ENCODE measurements at regions not wholly inside any gene's neighbourhood (a gene's known extent, or its start where the extent isn't known, plus 50 kb on each side); places are given as distances from the start of the nearest gene placed in this dataset.

- no peak overlapping the region for H3K4me3 ChIP-seq (ENCODE audit: low read length)
Measured at GRCh38 chr3:118468801-118469200, 565.8 kb downstream of the IGSF11 start.

GRCh38 chr3:118472586-118472985 lies 562.1 kb downstream of the IGSF11 start:
- Histone ChIP-seq H3K36me3 (ENCODE audit: control insufficient read depth, insufficient read depth, low read length) (no peaks in the 10 kb centered on the region), H3K4me1 (ENCODE audit: control insufficient read depth, insufficient read depth, low read length) (no peaks in the 10 kb centered on the region), H3K27me3 (ENCODE audit: control insufficient read depth, insufficient read depth, low read length) (no peaks in the 10 kb centered on the region), H3K4me3 (ENCODE audit: low read length) (no peak overlapping the region), H3K9ac (ENCODE audit: low read length) (no peak overlapping the region), H3K9me3 (ENCODE audit: control insufficient read depth, low read length) (no peaks in the 10 kb centered on the region)

More at GRCh38 chr3:118468801-118469200, 565.8 kb downstream of the IGSF11 start:
- no peaks in the 10 kb centered on the region for H3K9me3 ChIP-seq (ENCODE audit: control insufficient read depth, low read length)
- no peak overlapping the region for H3K9ac ChIP-seq (ENCODE audit: low read length)
- no peaks in the 10 kb centered on the region for H3K4me1 ChIP-seq (ENCODE audit: control insufficient read depth, insufficient read depth, low read length)
- no peaks in the 10 kb centered on the region for H3K36me3 ChIP-seq (ENCODE audit: control insufficient read depth, insufficient read depth, low read length)
- H3K27me3 ChIP-seq (ENCODE audit: control insufficient read depth, insufficient read depth, low read length), result no peaks in the 10 kb centered on the region

GRCh38 chr3:118473343-118473742 lies 561.3 kb downstream of the IGSF11 start:
- no peak overlapping the region for H3K4me3 ChIP-seq (ENCODE audit: low read length)
- no peaks in the 10 kb centered on the region for H3K4me1 ChIP-seq (ENCODE audit: control insufficient read depth, insufficient read depth, low read length)
- H3K36me3 ChIP-seq (ENCODE audit: control insufficient read depth, insufficient read depth, low read length), result no peaks in the 10 kb centered on the region
- H3K27me3 ChIP-seq (ENCODE audit: control insufficient read depth, insufficient read depth, low read length), result no peaks in the 10 kb centered on the region
- no peaks in the 10 kb centered on the region for H3K9me3 ChIP-seq (ENCODE audit: control insufficient read depth, low read length)
- no peak overlapping the region for H3K9ac ChIP-seq (ENCODE audit: low read length)

- no peak overlapping the region for H3K9ac ChIP-seq (ENCODE audit: low read length)
- no peaks in the 10 kb centered on the region for H3K36me3 ChIP-seq (ENCODE audit: control insufficient read depth, insufficient read depth, low read length)
- no peak overlapping the region for H3K4me3 ChIP-seq (ENCODE audit: low read length)
- H3K27me3 ChIP-seq (ENCODE audit: control insufficient read depth, insufficient read depth, low read length), result no peaks in the 10 kb centered on the region
- no peaks in the 10 kb centered on the region for H3K4me1 ChIP-seq (ENCODE audit: control insufficient read depth, insufficient read depth, low read length)
- H3K9me3 ChIP-seq (ENCODE audit: control insufficient read depth, low read length), result no peaks in the 10 kb centered on the region
Measured at GRCh38 chr3:118476885-118477618, 557.6 kb downstream of the IGSF11 start.

GRCh38 chr3:118477768-118478167 lies 556.9 kb downstream of the IGSF11 start:
- no peak overlapping the region for H3K4me3 ChIP-seq (ENCODE audit: low read length)
- no peaks in the 10 kb centered on the region for H3K36me3 ChIP-seq (ENCODE audit: control insufficient read depth, insufficient read depth, low read length)
- no peaks in the 10 kb centered on the region for H3K4me1 ChIP-seq (ENCODE audit: control insufficient read depth, insufficient read depth, low read length)
- no peak overlapping the region for H3K9ac ChIP-seq (ENCODE audit: low read length)
- no peaks in the 10 kb centered on the region for H3K27me3 ChIP-seq (ENCODE audit: control insufficient read depth, insufficient read depth, low read length)
- no peaks in the 10 kb centered on the region for H3K9me3 ChIP-seq (ENCODE audit: control insufficient read depth, low read length)

GRCh38 chr3:118478706-118479276 lies 555.9 kb downstream of the IGSF11 start:
- Histone ChIP-seq H3K9ac (ENCODE audit: low read length) (no peak overlapping the region), H3K27me3 (ENCODE audit: control insufficient read depth, insufficient read depth, low read length) (no peaks in the 10 kb centered on the region), H3K9me3 (ENCODE audit: control insufficient read depth, low read length) (no peaks in the 10 kb centered on the region), H3K36me3 (ENCODE audit: control insufficient read depth, insufficient read depth, low read length) (no peaks in the 10 kb centered on the region), H3K4me1 (ENCODE audit: control insufficient read depth, insufficient read depth, low read length) (no peaks in the 10 kb centered on the region), H3K4me3 (ENCODE audit: low read length) (no peak overlapping the region)

GRCh38 chr3:118479376-118479775 lies 555.3 kb downstream of the IGSF11 start:
- no peaks in the 10 kb centered on the region for H3K9me3 ChIP-seq (ENCODE audit: control insufficient read depth, low read length)
- H3K9ac ChIP-seq (ENCODE audit: low read length), result no peak overlapping the region
- H3K4me1 ChIP-seq (ENCODE audit: control insufficient read depth, insufficient read depth, low read length), result no peaks in the 10 kb centered on the region
- H3K36me3 ChIP-seq (ENCODE audit: control insufficient read depth, insufficient read depth, low read length), result no peaks in the 10 kb centered on the region
- H3K27me3 ChIP-seq (ENCODE audit: control insufficient read depth, insufficient read depth, low read length), result no peaks in the 10 kb centered on the region
- H3K4me3 ChIP-seq (ENCODE audit: low read length), result no peak overlapping the region

GRCh38 chr3:118480101-118480860 lies 554.4 kb downstream of the IGSF11 start:
- Histone ChIP-seq H3K9me3 (ENCODE audit: control insufficient read depth, low read length) (no peaks in the 10 kb centered on the region), H3K4me1 (ENCODE audit: control insufficient read depth, insufficient read depth, low read length) (no peaks in the 10 kb centered on the region), H3K4me3 (ENCODE audit: low read length) (no peak overlapping the region)

GRCh38 chr3:118485693-118486092 lies 549.0 kb downstream of the IGSF11 start:
- Histone ChIP-seq H3K27me3 (ENCODE audit: control insufficient read depth, insufficient read depth, low read length) (no peaks in the 10 kb centered on the region), H3K4me3 (ENCODE audit: low read length) (no peak overlapping the region), H3K4me1 (ENCODE audit: control insufficient read depth, insufficient read depth, low read length) (no peaks in the 10 kb centered on the region), H3K36me3 (ENCODE audit: control insufficient read depth, insufficient read depth, low read length) (no peaks in the 10 kb centered on the region), H3K9me3 (ENCODE audit: control insufficient read depth, low read length) (no peaks in the 10 kb centered on the region), H3K9ac (ENCODE audit: low read length) (no peak overlapping the region)

More at GRCh38 chr3:118480101-118480860, 554.4 kb downstream of the IGSF11 start:
- Histone ChIP-seq H3K27me3 (ENCODE audit: control insufficient read depth, insufficient read depth, low read length) (no peaks in the 10 kb centered on the region), H3K9ac (ENCODE audit: low read length) (no peak overlapping the region), H3K36me3 (ENCODE audit: control insufficient read depth, insufficient read depth, low read length) (no peaks in the 10 kb centered on the region)

GRCh38 chr3:118487734-118488133 lies 546.9 kb downstream of the IGSF11 start:
- Histone ChIP-seq H3K4me3 (ENCODE audit: low read length) (no peak overlapping the region), H3K9me3 (ENCODE audit: control insufficient read depth, low read length) (no peaks in the 10 kb centered on the region), H3K9ac (ENCODE audit: low read length) (no peak overlapping the region), H3K36me3 (ENCODE audit: control insufficient read depth, insufficient read depth, low read length) (no peaks in the 10 kb centered on the region), H3K27me3 (ENCODE audit: control insufficient read depth, insufficient read depth, low read length) (no peaks in the 10 kb centered on the region), H3K4me1 (ENCODE audit: control insufficient read depth, insufficient read depth, low read length) (no peaks in the 10 kb centered on the region)

GRCh38 chr3:118488732-118489131 lies 545.9 kb downstream of the IGSF11 start:
- Histone ChIP-seq H3K4me3 (ENCODE audit: low read length) (no peak overlapping the region), H3K9ac (ENCODE audit: low read length) (no peak overlapping the region), H3K27me3 (ENCODE audit: control insufficient read depth, insufficient read depth, low read length) (no peaks in the 10 kb centered on the region), H3K36me3 (ENCODE audit: control insufficient read depth, insufficient read depth, low read length) (no peaks in the 10 kb centered on the region), H3K4me1 (ENCODE audit: control insufficient read depth, insufficient read depth, low read length) (no peaks in the 10 kb centered on the region), H3K9me3 (ENCODE audit: control insufficient read depth, low read length) (no peaks in the 10 kb centered on the region)

GRCh38 chr3:118495206-118495605 lies 539.4 kb downstream of the IGSF11 start:
- Histone ChIP-seq H3K4me1 (ENCODE audit: control insufficient read depth, insufficient read depth, low read length) (no peaks in the 10 kb centered on the region), H3K9ac (ENCODE audit: low read length) (no peak overlapping the region), H3K9me3 (ENCODE audit: control insufficient read depth, low read length) (no peaks in the 10 kb centered on the region), H3K4me3 (ENCODE audit: low read length) (no peak overlapping the region), H3K36me3 (ENCODE audit: control insufficient read depth, insufficient read depth, low read length) (no peaks in the 10 kb centered on the region), H3K27me3 (ENCODE audit: control insufficient read depth, insufficient read depth, low read length) (no peaks in the 10 kb centered on the region)

All from mucosa of stomach (tissue), 1 donor.